WTC11 (cell line): ENCODE measurements at regions not wholly inside any gene's neighbourhood (a gene's known extent, or its start where the extent isn't known, plus 50 kb on each side); places are given as distances from the start of the nearest gene placed in this dataset.
A peak's percentile ranks its signal among the peaks of the same experiment; 100 is the strongest.

Experiments used
- ATAC-seq: fragments of 200-7000 bp; cut with Tn5 transposase; 2 replicates; pipeline ENCODE4 v1.10.0; 2021; ENCODE audit warnings: mild to moderate bottlenecking, moderate library complexity
- CTCF ChIA-PET: fragments of 300-600 bp; sonication (Branson Sonifier 250); formaldehyde crosslinking; loops from one replicate; lab custom pipeline; 2021; ENCODE audit warnings: antibody characterized with exemption; lab: Charles Lee
- POLR2A ChIA-PET: fragments of 350-600 bp; sonication (Branson Sonifier 250); formaldehyde crosslinking; loops from one replicate; lab custom pipeline; 2021; ENCODE audit warnings: antibody characterized with exemption; lab: Charles Lee
- DNase-seq: peaks from one replicate; pipeline ENCODE4 v3.0.0; 2021; ENCODE audit warnings: low spot score
- H3K27ac Mint-ChIP-seq: 2 replicates; pipeline ENCODE4 v1.8.0; 2021; ENCODE audit warnings: mixed read lengths
- H3K27me3 Mint-ChIP-seq: 2 replicates; pipeline ENCODE4 v1.8.0; 2021; ENCODE audit warnings: low read depth, mild to moderate bottlenecking, moderate library complexity, mixed read lengths
- H3K36me3 Mint-ChIP-seq: 2 replicates; pipeline ENCODE4 v1.8.0; 2021; ENCODE audit warnings: mixed read lengths
- H3K4me1 Mint-ChIP-seq: 2 replicates; pipeline ENCODE4 v1.8.0; 2022; ENCODE audit warnings: mixed read lengths
- H3K4me3 Mint-ChIP-seq: 2 replicates; pipeline ENCODE4 v1.8.0; 2021; ENCODE audit warnings: mild to moderate bottlenecking, moderate library complexity, mixed read lengths
- H3K9me3 Mint-ChIP-seq: 2 replicates; pipeline ENCODE4 v1.8.0; 2021; ENCODE audit warnings: mixed read lengths
- ATF1 ChIP-seq: sonication (generic); formaldehyde crosslinking; IDR thresholded peaks from 2 replicates; pipeline ENCODE4 v1.8.1; 2023; ENCODE audit warnings: mild to moderate bottlenecking, moderate library complexity, missing genetic modification reagents
- ATF3 ChIP-seq: sonication (generic); formaldehyde crosslinking; conservative IDR thresholded peaks from 2 replicates; pipeline ENCODE4 v1.8.1; 2022; ENCODE audit warnings: mild to moderate bottlenecking, missing genetic modification reagents
- E2F1 ChIP-seq: sonication (generic); formaldehyde crosslinking; IDR thresholded peaks from 2 replicates; pipeline ENCODE4 v1.8.0; 2022; ENCODE audit warnings: mild to moderate bottlenecking, missing genetic modification reagents
- ELF4 ChIP-seq: sonication (generic); formaldehyde crosslinking; IDR thresholded peaks from 2 replicates; pipeline ENCODE4 v1.8.1; 2022; ENCODE audit warnings: low read depth, mild to moderate bottlenecking, moderate library complexity, missing genetic modification reagents
- EMX1 ChIP-seq: fragments of 250-450 bp; sonication (Bioruptor Pico); IDR thresholded peaks from 2 replicates; pipeline ENCODE4 v1.8.0; 2021; ENCODE audit warnings: mild to moderate bottlenecking
- ERG ChIP-seq: fragments of 250-450 bp; sonication (Bioruptor Pico); IDR thresholded peaks from 2 replicates; pipeline ENCODE4 v1.8.0; 2021; ENCODE audit warnings: mild to moderate bottlenecking
- ESRRA ChIP-seq: sonication (generic); formaldehyde crosslinking; IDR thresholded peaks from 2 replicates; pipeline ENCODE4 v1.8.1; 2022; ENCODE audit warnings: mild to moderate bottlenecking, missing genetic modification reagents, borderline replicate concordance
- ETV6 ChIP-seq: sonication (generic); formaldehyde crosslinking; IDR thresholded peaks from 2 replicates; pipeline ENCODE4 v1.8.1; 2022; ENCODE audit warnings: mild to moderate bottlenecking, missing genetic modification reagents
- FOXK1 ChIP-seq: sonication (generic); formaldehyde crosslinking; IDR thresholded peaks from 2 replicates; pipeline ENCODE4 v1.8.0; 2022; ENCODE audit warnings: mild to moderate bottlenecking, moderate library complexity, missing genetic modification reagents
- HMGA2 ChIP-seq: fragments of 250-450 bp; sonication (Bioruptor Pico); IDR thresholded peaks from 2 replicates; pipeline ENCODE4 v1.4.0; 2021; ENCODE audit warnings: mild to moderate bottlenecking, moderate library complexity
- MAX ChIP-seq: sonication (generic); formaldehyde crosslinking; IDR thresholded peaks from 2 replicates; pipeline ENCODE4 v1.8.0; 2022; ENCODE audit warnings: mild to moderate bottlenecking, missing genetic modification reagents
- MXD4 ChIP-seq: fragments of 250-450 bp; sonication (Bioruptor Pico); IDR thresholded peaks from 2 replicates; pipeline ENCODE4 v1.8.0; 2021; ENCODE audit warnings: mild to moderate bottlenecking, moderate library complexity, borderline replicate concordance
- NR2C2 ChIP-seq: sonication (generic); formaldehyde crosslinking; IDR thresholded peaks from 2 replicates; pipeline ENCODE4 v1.8.0; 2022; ENCODE audit warnings: mild to moderate bottlenecking, missing genetic modification reagents
- PRRX2 ChIP-seq: fragments of 250-450 bp; sonication (Bioruptor Pico); IDR thresholded peaks from 2 replicates; pipeline ENCODE4 v1.8.0; 2021; ENCODE audit warnings: mild to moderate bottlenecking
- SOX15 ChIP-seq: fragments of 250-450 bp; sonication (Bioruptor Pico); IDR thresholded peaks from 2 replicates; pipeline ENCODE4 v1.9.0; 2021; ENCODE audit warnings: mild to moderate bottlenecking
- TP53 ChIP-seq: sonication (generic); formaldehyde crosslinking; IDR thresholded peaks from 2 replicates; pipeline ENCODE4 v1.8.1; 2023; ENCODE audit warnings: mild to moderate bottlenecking, missing genetic modification reagents
- USF1 ChIP-seq: sonication (generic); formaldehyde crosslinking; IDR thresholded peaks from 2 replicates; pipeline ENCODE4 v1.8.0; 2022; ENCODE audit warnings: mild to moderate bottlenecking, missing genetic modification reagents
- USF2 ChIP-seq: sonication (generic); formaldehyde crosslinking; IDR thresholded peaks from 2 replicates; pipeline ENCODE4 v1.8.1; 2023; ENCODE audit warnings: mild to moderate bottlenecking, missing genetic modification reagents, moderate library complexity
- ZNF138 ChIP-seq: sonication (generic); formaldehyde crosslinking; conservative IDR thresholded peaks from 2 replicates; pipeline ENCODE4 v1.8.1; 2022; ENCODE audit warnings: mild to moderate bottlenecking, moderate library complexity, missing genetic modification reagents
- ZNF219 ChIP-seq: sonication (generic); formaldehyde crosslinking; IDR thresholded peaks from 2 replicates; pipeline ENCODE4 v1.8.0; 2023; ENCODE audit warnings: missing genetic modification reagents, mild to moderate bottlenecking, borderline replicate concordance
- ZNF396 ChIP-seq: fragments of 250-450 bp; sonication (Bioruptor Pico); IDR thresholded peaks from 2 replicates; pipeline ENCODE4 v1.8.0; 2021; ENCODE audit warnings: mild to moderate bottlenecking, moderate library complexity, borderline replicate concordance
- ZNF416 ChIP-seq: fragments of 250-450 bp; sonication (Bioruptor Pico); IDR thresholded peaks from 2 replicates; pipeline ENCODE4 v1.9.0; 2021; ENCODE audit warnings: mild to moderate bottlenecking, inconsistent platforms
- ZNF423 ChIP-seq: fragments of 250-450 bp; sonication (Bioruptor Pico); IDR thresholded peaks from 2 replicates; pipeline ENCODE4 v2.1.2; 2022; ENCODE audit warnings: mild to moderate bottlenecking, moderate library complexity
- ZSCAN18 ChIP-seq: fragments of 250-450 bp; sonication (Bioruptor Pico); IDR thresholded peaks from 2 replicates; pipeline ENCODE4 v2.1.2; 2022; ENCODE audit warnings: mild to moderate bottlenecking, moderate library complexity

GRCh38 chr9:87402537-87402936 is 95.1 kb upstream of the DAPK1 start:
- no peak for ATAC-seq

GRCh38 chr9:87405677-87406542 is 91.8 kb upstream of the DAPK1 start:
- ATAC-seq (peak; percentile 9), DNase-seq (no peak)
- no peaks in the 10 kb centered on the region for H3K9me3 Mint-ChIP-seq
- TF ChIP-seq ELF4 (no peak), TP53 (CRISPR knock-in tag) (no peak), ZNF138 (CRISPR knock-in tag) (no peak), ZNF423 (CRISPR knock-in tag) (peak; percentile 43), ZNF219 (CRISPR knock-in tag) (no peak), MXD4 (no peak), E2F1 (CRISPR knock-in tag) (no peak), FOXK1 (no peak)
- POLR2A ChIA-PET = interaction anchor here (0.5 to 1.3 kb wide), 2 partner anchors 13 to 56 kb away, joined by 4 read pairs; no protein-coding TSS in a partner anchor
- H3K4me3 Mint-ChIP-seq = peak overlapping the region; percentile 41
- peaks cover 85% of the 10 kb centered on the region for H3K4me1 Mint-ChIP-seq
- CTCF ChIA-PET = interaction anchor here (1.0 kb wide), 1 partner anchor 32 kb away, joined by 3 read pairs; no protein-coding TSS in a partner anchor
- peaks cover under 1% of the 10 kb centered on the region for H3K36me3 Mint-ChIP-seq
- H3K27me3 Mint-ChIP-seq = no peaks in the 10 kb centered on the region; the same call in 1 of the 2 replicates
- H3K27ac Mint-ChIP-seq = peak overlapping the region; percentile 86

More at GRCh38 chr9:87402537-87402936, 95.1 kb upstream of the DAPK1 start:
- no peak for DNase-seq
- Mint-ChIP-seq H3K4me3 (no peak overlapping the region), H3K9me3 (no peaks in the 10 kb centered on the region), H3K27ac (no peak overlapping the region; the same call in 1 of the 2 replicates), H3K4me1 (peaks cover 82% of the 10 kb centered on the region), H3K36me3 (no peaks in the 10 kb centered on the region), H3K27me3 (no peaks in the 10 kb centered on the region; the same call in 1 of the 2 replicates)
- CTCF ChIA-PET = no interaction called here
- TF ChIP-seq USF1 (CRISPR knock-in tag) (no peak), ATF1 (no peak), PRRX2 (CRISPR knock-in tag) (no peak), ERG (CRISPR knock-in tag) (no peak), ATF3 (CRISPR knock-in tag) (no peak), ZNF423 (CRISPR knock-in tag) (no peak), NR2C2 (CRISPR knock-in tag) (no peak), MAX (CRISPR knock-in tag) (no peak), ZSCAN18 (CRISPR knock-in tag) (no peak), ZNF396 (CRISPR knock-in tag) (no peak), SOX15 (CRISPR knock-in tag) (no peak), ETV6 (CRISPR knock-in tag) (no peak), USF2 (CRISPR knock-in tag) (no peak), HMGA2 (CRISPR knock-in tag) (no peak), ZNF416 (CRISPR knock-in tag) (no peak), MXD4 (no peak), EMX1 (no peak), ESRRA (CRISPR knock-in tag) (no peak)
- POLR2A ChIA-PET = no interaction called here
